ENCODE measurements at regions not wholly inside any gene's neighbourhood (a gene's known extent, or its start where the extent isn't known, plus 50 kb on each side); places are given as distances from the start of the nearest gene placed in this dataset.

DNA sequence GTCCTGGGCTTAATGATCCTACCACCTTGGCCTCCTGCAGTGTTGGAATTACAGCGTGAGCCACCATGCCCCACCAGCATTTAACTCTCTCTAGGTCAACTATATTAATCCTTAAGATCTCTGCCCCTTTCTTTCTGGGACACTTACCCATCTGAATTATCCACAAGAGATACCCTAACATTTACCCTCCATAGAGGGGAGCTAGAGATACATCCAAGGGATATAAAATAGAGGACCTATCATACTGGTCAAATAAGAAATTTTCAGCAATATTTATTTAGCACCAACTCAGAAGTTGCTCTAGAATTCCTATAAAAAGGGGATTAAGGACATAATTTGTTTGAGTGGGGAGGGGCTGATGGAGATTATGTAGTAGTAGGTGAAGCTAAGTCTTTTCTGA, 96.5 kb downstream of the OTUD1 start:
- RAD21 ChIA-PET (ENCODE audit: unreplicated experiment) = no interaction called here
- DNase-seq (ENCODE audit: low read depth, low spot score) (no peak), ATAC-seq (no peak), FAIRE-seq (no peak)
- CTCF ChIA-PET = no interaction called here
- Histone ChIP-seq H3K9me3 (replicated peaks; ENCODE audit: control insufficient read depth, insufficient read depth, low read length) (no peaks in the 10 kb centered on the region), H3K4me3 (no peak overlapping the region), H2AFZ (ENCODE audit: control insufficient read depth, low read depth, low read length) (no peak overlapping the region), H3K36me3 (ENCODE audit: control insufficient read depth in 2 of 2, insufficient read depth in 2 of 2, low read length in 1 of 2) (no peaks in the 10 kb centered on the region), H3K4me2 (ENCODE audit: control insufficient read depth, insufficient read depth) (no peak overlapping the region), H3K27ac (ENCODE audit: control insufficient read depth, insufficient read depth) (no peak overlapping the region), H4K20me1 (ENCODE audit: control insufficient read depth, insufficient read depth) (no peaks in the 10 kb centered on the region), H3K4me1 (ENCODE audit: control insufficient read depth, insufficient read depth, low read length) (no peaks in the 10 kb centered on the region), H3K9ac (ENCODE audit: control insufficient read depth, insufficient read depth, low read length) (no peak overlapping the region), H3K79me2 (ENCODE audit: control insufficient read depth, insufficient read depth, low read length) (no peaks in the 10 kb centered on the region), H3K27me3 (replicated peaks in 1 of 2; ENCODE audit: control insufficient read depth in 2 of 2, insufficient read depth in 2 of 2, low read length in 1 of 2) (no peaks in the 10 kb centered on the region; a peak in 1 of 4 replicates)
- POLR2A ChIA-PET = no interaction called here
- no TSS peak for BruUV-seq (replicated peaks)
- in situ Hi-C loops (cut with MboI) = no loop called here
- 35% methylated on average over 1 of the region's 1 CpG for WGBS (ENCODE audit: insufficient coverage, insufficient replicate concordance, low lambda C conversion rate, missing lambda C conversion rate)
- intact Hi-C loops (cut with micrococcal nuclease; ENCODE audit: unreplicated experiment) = no loop called here
- TF ChIP-seq SMC3 (IDR thresholded peaks at IDR 0.05; ENCODE audit: borderline replicate concordance, low read length) (0 out of 2 replicates have a peak, but pooled peaks have one; percentile 5), HCFC1 (IDR thresholded peaks at IDR 0.05; ENCODE audit: low read length) (no peak), IRF4 (IDR thresholded peaks at IDR 0.05; ENCODE audit: low read depth, low read length) (no peak), RAD21 (IDR thresholded peaks at IDR 0.05; ENCODE audit: insufficient read depth, low read depth, low read length) (0 out of 2 replicates have a peak, but pooled peaks have one; percentile 11)
- TF ChIP-seq, protein P1, sequence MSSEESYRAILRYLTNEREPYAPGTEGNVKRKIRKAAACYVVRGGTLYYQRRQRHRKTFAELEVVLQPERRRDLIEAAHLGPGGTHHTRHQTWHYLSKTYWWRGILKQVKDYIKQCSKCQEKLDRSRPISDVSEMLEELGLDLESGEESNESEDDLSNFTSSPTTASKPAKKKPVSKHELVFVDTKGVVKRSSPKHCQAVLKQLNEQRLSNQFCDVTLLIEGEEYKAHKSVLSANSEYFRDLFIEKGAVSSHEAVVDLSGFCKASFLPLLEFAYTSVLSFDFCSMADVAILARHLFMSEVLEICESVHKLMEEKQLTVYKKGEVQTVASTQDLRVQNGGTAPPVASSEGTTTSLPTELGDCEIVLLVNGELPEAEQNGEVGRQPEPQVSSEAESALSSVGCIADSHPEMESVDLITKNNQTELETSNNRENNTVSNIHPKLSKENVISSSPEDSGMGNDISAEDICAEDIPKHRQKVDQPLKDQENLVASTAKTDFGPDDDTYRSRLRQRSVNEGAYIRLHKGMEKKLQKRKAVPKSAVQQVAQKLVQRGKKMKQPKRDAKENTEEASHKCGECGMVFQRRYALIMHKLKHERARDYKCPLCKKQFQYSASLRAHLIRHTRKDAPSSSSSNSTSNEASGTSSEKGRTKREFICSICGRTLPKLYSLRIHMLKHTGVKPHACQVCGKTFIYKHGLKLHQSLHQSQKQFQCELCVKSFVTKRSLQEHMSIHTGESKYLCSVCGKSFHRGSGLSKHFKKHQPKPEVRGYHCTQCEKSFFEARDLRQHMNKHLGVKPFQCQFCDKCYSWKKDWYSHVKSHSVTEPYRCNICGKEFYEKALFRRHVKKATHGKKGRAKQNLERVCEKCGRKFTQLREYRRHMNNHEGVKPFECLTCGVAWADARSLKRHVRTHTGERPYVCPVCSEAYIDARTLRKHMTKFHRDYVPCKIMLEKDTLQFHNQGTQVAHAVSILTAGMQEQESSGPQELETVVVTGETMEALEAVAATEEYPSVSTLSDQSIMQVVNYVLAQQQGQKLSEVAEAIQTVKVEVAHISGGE (CRISPR knock-in tag; IDR thresholded peaks at IDR 0.05) = no peak
- TF ChIP-seq, protein P2, sequence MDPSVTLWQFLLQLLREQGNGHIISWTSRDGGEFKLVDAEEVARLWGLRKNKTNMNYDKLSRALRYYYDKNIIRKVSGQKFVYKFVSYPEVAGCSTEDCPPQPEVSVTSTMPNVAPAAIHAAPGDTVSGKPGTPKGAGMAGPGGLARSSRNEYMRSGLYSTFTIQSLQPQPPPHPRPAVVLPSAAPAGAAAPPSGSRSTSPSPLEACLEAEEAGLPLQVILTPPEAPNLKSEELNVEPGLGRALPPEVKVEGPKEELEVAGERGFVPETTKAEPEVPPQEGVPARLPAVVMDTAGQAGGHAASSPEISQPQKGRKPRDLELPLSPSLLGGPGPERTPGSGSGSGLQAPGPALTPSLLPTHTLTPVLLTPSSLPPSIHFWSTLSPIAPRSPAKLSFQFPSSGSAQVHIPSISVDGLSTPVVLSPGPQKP (IDR thresholded peaks at IDR 0.05; ENCODE audit: low read depth, low read length) = no peak
- SMC1A ChIA-PET (ENCODE audit: uncharacterized antibody, unreplicated experiment) = no interaction called here

Measured in GM12878 (cell line).